H9 (cell line): ENCODE measurements at regions not wholly inside any gene's neighbourhood (a gene's known extent, or its start where the extent isn't known, plus 50 kb on each side); places are given as distances from the start of the nearest gene placed in this dataset.

Experiments
- DNase-seq: peaks from one replicate; pipeline ENCODE4 v3.0.0-alpha.2; 2017
- H2AFZ ChIP-seq: one replicate; pipeline ENCODE4 v1.6.1; 2013; ENCODE audit warnings: mild to moderate bottlenecking, low read length, control low read depth, moderate library complexity
- H2AK5ac ChIP-seq: 2 replicates; pipeline ENCODE4 v1.6.1; 2013; ENCODE audit warnings: low read length, control low read depth, mixed read lengths; ENCODE audit not compliant: insufficient read length
- H2BK120ac ChIP-seq: one replicate; pipeline ENCODE4 v1.6.1; 2013; ENCODE audit warnings: low read depth, mild to moderate bottlenecking, low read length, control low read depth, inconsistent platforms; ENCODE audit not compliant: poor library complexity, severe bottlenecking
- H2BK12ac ChIP-seq: 2 replicates; pipeline ENCODE4 v1.6.1; 2013; ENCODE audit warnings: low read length, control low read depth, mixed read lengths, low read depth; ENCODE audit not compliant: insufficient read length
- H2BK15ac ChIP-seq: 2 replicates; pipeline ENCODE4 v1.6.1; 2013; ENCODE audit warnings: low read depth, low read length, control low read depth
- H2BK20ac ChIP-seq: one replicate; pipeline ENCODE4 v1.6.1; 2013; ENCODE audit warnings: low read depth, mild to moderate bottlenecking, low read length, control low read depth, inconsistent platforms; ENCODE audit not compliant: poor library complexity, severe bottlenecking
- H2BK5ac ChIP-seq: 2 replicates; pipeline ENCODE4 v1.6.1; 2013; ENCODE audit warnings: low read length, control low read depth, mixed read lengths; ENCODE audit not compliant: insufficient read length
- H3K14ac ChIP-seq: 2 replicates; pipeline ENCODE4 v1.6.1; 2013; ENCODE audit warnings: low read length, control low read depth; ENCODE audit not compliant: insufficient read depth
- H3K18ac ChIP-seq: 2 replicates; pipeline ENCODE4 v1.6.1; 2013; ENCODE audit warnings: low read depth, mild to moderate bottlenecking, mixed read lengths, low read length, control low read depth; ENCODE audit not compliant: insufficient read length
- H3K23ac ChIP-seq: 2 replicates; pipeline ENCODE4 v1.6.1; 2013; ENCODE audit warnings: low read length, control low read depth, mixed read lengths, low read depth; ENCODE audit not compliant: insufficient read length
- H3K23me2 ChIP-seq: 2 replicates; pipeline ENCODE4 v1.6.1; 2013; ENCODE audit warnings: low read depth, mild to moderate bottlenecking, mixed read lengths, low read length, control low read depth; ENCODE audit not compliant: insufficient read length, poor library complexity, severe bottlenecking
- H3K27ac ChIP-seq: 2 replicates; pipeline ENCODE4 v1.5.1; 2013; ENCODE audit warnings: low read length, control low read depth, mixed read lengths, low read depth; ENCODE audit not compliant: insufficient read length
- H3K27me3 ChIP-seq: 2 replicates; pipeline ENCODE4 v1.6.1; 2013; ENCODE audit warnings: low read length, control low read depth, inconsistent platforms; ENCODE audit not compliant: insufficient read depth
- H3K4ac ChIP-seq: 2 replicates; pipeline ENCODE4 v1.6.1; 2013; ENCODE audit warnings: low read depth, mild to moderate bottlenecking, control low read depth, inconsistent platforms, low read length, moderate library complexity
- H3K4me1 ChIP-seq: 2 replicates; pipeline ENCODE4 v1.6.1; 2013; ENCODE audit warnings: low read length, control low read depth, inconsistent platforms; ENCODE audit not compliant: insufficient read depth
- H3K4me2 ChIP-seq: 2 replicates; pipeline ENCODE4 v1.6.1; 2013; ENCODE audit warnings: low read length, control low read depth, mixed read lengths; ENCODE audit not compliant: insufficient read length, insufficient read depth
- H3K56ac ChIP-seq: 2 replicates; pipeline ENCODE4 v1.6.1; 2013; ENCODE audit warnings: low read depth, mild to moderate bottlenecking, mixed read lengths, low read length, control low read depth; ENCODE audit not compliant: insufficient read length
- H3K79me1 ChIP-seq: 2 replicates; pipeline ENCODE4 v1.6.1; 2013; ENCODE audit warnings: low read depth, mild to moderate bottlenecking, moderate library complexity, low read length, control low read depth, inconsistent platforms; ENCODE audit not compliant: insufficient read depth, poor library complexity, severe bottlenecking
- H3K79me2 ChIP-seq: 2 replicates; pipeline ENCODE4 v1.6.1; 2013; ENCODE audit warnings: low read length, control low read depth, inconsistent platforms; ENCODE audit not compliant: insufficient read depth
- H3K9ac ChIP-seq: 2 replicates; pipeline ENCODE4 v1.6.1; 2013; ENCODE audit warnings: low read length, control low read depth, mixed read lengths; ENCODE audit not compliant: insufficient read length; ENCODE audit errors: extremely low read depth
- H3K9me3 ChIP-seq: one replicate; pipeline ENCODE4 v1.6.1; 2013; ENCODE audit warnings: low read depth, low read length, inconsistent platforms; ENCODE audit not compliant: control insufficient read depth
- H3T11ph ChIP-seq: one replicate; pipeline ENCODE4 v1.6.1; 2013; ENCODE audit warnings: mild to moderate bottlenecking, low read length, control low read depth, inconsistent platforms
- H4K20me1 ChIP-seq: one replicate; pipeline ENCODE4 v1.6.1; 2013; ENCODE audit not compliant: control insufficient read depth, insufficient read length, insufficient read depth
- H4K5ac ChIP-seq: 2 replicates; pipeline ENCODE4 v1.6.1; 2013; ENCODE audit warnings: low read depth, mild to moderate bottlenecking, mixed read lengths, low read length, control low read depth; ENCODE audit not compliant: insufficient read length
- H4K8ac ChIP-seq: replicated peaks from 2 replicates; pipeline ENCODE4 v1.6.1; 2013; ENCODE audit warnings: low read length, control low read depth, mixed read lengths, low read depth; ENCODE audit not compliant: insufficient read length
- H4K91ac ChIP-seq: 2 replicates; pipeline ENCODE4 v1.6.1; 2013; ENCODE audit warnings: low read depth, mild to moderate bottlenecking, moderate library complexity, mixed read lengths, low read length, control low read depth; ENCODE audit not compliant: insufficient read length
- H3K27ac Mint-ChIP-seq, 3 experiments: 2 replicates in 2 of 3; 3 replicates in 1 of 3; pipeline ENCODE4 v1.8.0; 2020 to 2021; ENCODE audit warnings: mixed read lengths in 3 of 3, mild to moderate bottlenecking in 1 of 3, moderate library complexity in 1 of 3
- H3K27me3 Mint-ChIP-seq: 2 replicates; pipeline ENCODE4 v1.8.0; 2021; ENCODE audit warnings: low read depth, mild to moderate bottlenecking, moderate library complexity, mixed read lengths
- H3K36me3 Mint-ChIP-seq, 3 experiments: 2 replicates in 2 of 3; 3 replicates in 1 of 3; pipeline ENCODE4 v1.8.0; 2020 to 2021; ENCODE audit warnings: low read depth in 3 of 3, mixed read lengths in 3 of 3; ENCODE audit not compliant: insufficient read depth in 1 of 3
- H3K4me1 Mint-ChIP-seq, 2 experiments: 2 replicates each; pipeline ENCODE4 v1.8.0; 2020; ENCODE audit warnings: mixed read lengths in 2 of 2
- H3K4me3 Mint-ChIP-seq, 2 experiments: 2 replicates in 1 of 2; 3 replicates in 1 of 2; pipeline ENCODE4 v1.8.0; 2020 to 2021; ENCODE audit warnings: mild to moderate bottlenecking in 2 of 2, mixed read lengths in 2 of 2, moderate library complexity in 1 of 2
- H3K9me3 Mint-ChIP-seq, 2 experiments: 2 replicates in 1 of 2; 3 replicates in 1 of 2; pipeline ENCODE4 v1.8.0; 2020; ENCODE audit warnings: mild to moderate bottlenecking in 2 of 2, mixed read lengths in 2 of 2, moderate library complexity in 1 of 2
- CTCF ChIP-seq: fragments of 200-600 bp; sonication (generic); conservative IDR thresholded peaks from 3 replicates; pipeline ENCODE4 v1.8.0; 2021; ENCODE audit warnings: antibody characterized with exemption, mild to moderate bottlenecking
- WGBS: extraction: QIAGEN DNeasy Blood & Tissue Kit; methylation state at CpG from one replicate; pipeline ENCODE4 v1.1.7; 2013; ENCODE audit warnings: missing lambda C conversion rate, low lambda C conversion rate, mixed read lengths; ENCODE audit not compliant: insufficient read length; ENCODE audit errors: extremely low coverage; 5-methylcytosine and 5-hydroxymethylcytosine counted together

- Mint-ChIP-seq H3K4me1 (peaks cover 17 to 18% of the 10 kb centered on the region in 2 experiments), H3K9me3 (peaks cover 2 to 3% of the 10 kb centered on the region in 2 experiments; a peak in 2 of 5 replicates), H3K4me3 (no peak overlapping the region), H3K27ac (no peak overlapping the region), H3K36me3 (no peaks in the 10 kb centered on the region), H3K27me3 (no peaks in the 10 kb centered on the region)
- DNase-seq, result no peak
- Histone ChIP-seq H2BK15ac (no peak overlapping the region), H3T11ph (no peak overlapping the region), H4K91ac (no peak overlapping the region), H3K14ac (no peak overlapping the region), H3K27me3 (no peaks in the 10 kb centered on the region), H3K23ac (no peak overlapping the region), H2BK12ac (no peak overlapping the region), H3K79me2 (no peaks in the 10 kb centered on the region), H2AFZ (no peak overlapping the region), H2AK5ac (no peak overlapping the region), H3K4me2 (no peak overlapping the region), H3K9me3 (no peaks in the 10 kb centered on the region), H3K4ac (no peak overlapping the region), H4K5ac (no peak overlapping the region), H4K20me1 (no peaks in the 10 kb centered on the region), H2BK20ac (no peak overlapping the region), H3K56ac (no peak overlapping the region), H3K4me1 (peaks cover 1% of the 10 kb centered on the region; the same call in 1 of the 2 replicates), H3K18ac (no peak overlapping the region), H3K9ac (no peak overlapping the region), H3K79me1 (no peaks in the 10 kb centered on the region), H3K27ac (no peak overlapping the region), H2BK120ac (no peak overlapping the region), H3K23me2 (no peaks in the 10 kb centered on the region), H4K8ac (no peak overlapping the region), H2BK5ac (no peak overlapping the region)
- no peak for TF ChIP-seq CTCF
- WGBS, result no CpG with 5 or more reads among the region's 2 CpGs
These were observed 79.3 kb upstream of the SLC24A5 start for GRCh38 chr15:48041454-48041853.
